Stimulated activated CD8-positive, alpha-beta memory T cell treated with anti-CD3 and anti-CD28 coated beads, Interleukin-12 subunit alpha, Interleukin-12 subunit beta, amount 100 ng/mL, for 24 hours (primary cell): ENCODE measurements at regions not wholly inside any gene's neighbourhood (a gene's known extent, or its start where the extent isn't known, plus 50 kb on each side); places are given as distances from the start of the nearest gene placed in this dataset.

Experiments
- DNase-seq: peaks from one replicate; pipeline ENCODE4 v3.0.0-alpha.2; 2020; ENCODE audit errors: extremely low read depth

DNA sequence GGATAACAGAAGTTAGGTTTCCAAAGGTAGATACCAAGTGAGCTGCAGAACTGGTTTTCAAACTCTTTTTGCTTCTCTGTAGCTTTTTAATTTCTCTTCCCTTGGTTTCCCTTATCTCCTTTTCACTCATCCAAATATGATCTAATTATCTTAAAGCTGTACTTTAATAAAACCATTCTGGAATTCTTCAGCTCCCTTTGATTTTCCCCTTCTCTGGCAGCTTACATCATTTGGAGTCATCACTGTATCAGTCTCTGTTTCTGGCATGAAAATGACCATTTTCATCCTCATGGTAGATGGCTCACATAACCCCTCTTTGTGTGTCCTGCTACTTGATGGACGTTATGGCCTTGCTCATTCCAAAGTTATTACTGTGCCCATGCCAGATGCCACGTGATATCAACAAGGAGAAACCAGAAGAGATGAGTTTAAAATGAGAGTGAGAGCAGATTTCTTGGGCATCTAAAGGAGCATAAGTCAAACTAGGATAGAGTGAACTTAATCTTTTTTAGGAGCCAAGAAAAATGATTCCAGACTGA, 620.2 kb downstream of the QKI start:
- no peak for DNase-seq

DNA sequence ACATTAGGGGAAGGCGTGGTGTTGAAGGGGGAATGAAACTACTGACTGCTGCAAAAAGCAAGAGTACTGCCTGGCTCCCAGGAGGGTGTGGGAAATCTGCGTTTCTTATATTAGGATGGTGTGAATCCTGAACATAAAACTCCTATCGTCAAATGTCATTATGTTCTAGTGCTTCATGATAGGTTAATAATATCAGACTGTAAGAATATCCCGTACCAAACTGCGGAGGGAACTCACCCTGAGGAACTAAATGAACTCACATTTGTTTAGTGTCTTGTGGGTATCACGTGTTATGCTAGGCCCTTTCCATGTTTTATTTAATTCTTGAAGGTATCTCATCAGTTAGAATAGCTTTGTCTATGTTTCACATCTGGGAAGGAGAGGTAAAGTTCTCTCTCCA, 610.7 kb downstream of the QKI start:
- no peak for DNase-seq

- no peak for DNase-seq
Measured at GRCh38 chr6:164023535-164023934, 609.0 kb downstream of the QKI start.

GRCh38 chr6:164022632-164023031, 608.1 kb downstream of the QKI start:
- DNase-seq = no peak

DNA sequence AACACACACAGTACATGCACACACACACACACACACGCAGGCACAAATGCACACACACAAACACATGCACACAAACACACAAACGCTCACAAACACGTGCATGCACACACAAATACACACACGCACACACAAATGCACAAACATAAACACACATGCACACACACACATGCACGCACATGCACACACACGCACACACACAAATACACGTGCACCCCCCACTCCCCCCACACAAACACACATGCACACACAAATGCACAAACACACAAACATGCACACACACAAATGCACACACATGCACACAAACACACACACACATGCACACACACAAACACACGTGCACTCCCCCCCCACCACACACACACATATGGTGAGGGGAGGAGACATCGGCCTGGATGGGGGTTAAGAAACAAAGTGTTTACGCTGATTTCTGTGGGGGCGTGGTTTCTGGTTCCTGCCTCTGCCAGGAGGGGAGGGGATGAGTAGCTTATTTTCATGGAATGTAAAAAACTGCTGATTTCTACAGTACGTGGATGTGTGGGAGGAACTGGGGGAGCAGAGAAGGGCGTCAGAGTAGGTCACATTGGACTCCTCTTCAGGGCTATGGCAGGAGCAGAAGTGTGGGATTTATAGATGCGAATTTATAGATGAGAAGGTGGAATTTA, 607.2 kb downstream of the QKI start:
- DNase-seq = no peak

DNA sequence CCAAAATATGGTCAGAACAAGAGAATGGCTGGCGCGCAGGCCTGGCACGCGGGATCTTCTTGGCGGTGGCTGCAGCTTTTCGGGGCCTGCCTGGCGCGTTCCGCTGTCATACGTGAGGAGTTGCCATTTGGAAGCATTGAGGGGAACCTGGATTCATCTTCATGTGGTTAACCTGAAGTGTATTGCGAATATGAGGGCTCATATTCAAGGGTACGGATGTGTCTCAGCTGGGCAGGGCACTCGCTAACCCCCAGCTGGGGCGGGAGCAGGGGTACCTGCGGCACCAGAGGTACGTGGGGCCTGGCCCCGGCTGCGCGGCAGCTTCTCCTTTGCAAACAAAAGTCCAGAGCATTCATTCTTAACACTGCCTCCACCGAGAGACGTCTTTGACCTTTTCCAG, 605.6 kb downstream of the QKI start:
- DNase-seq = no peak

GRCh38 chr6:164018133-164018532, 603.6 kb downstream of the QKI start:
- no peak for DNase-seq

DNA sequence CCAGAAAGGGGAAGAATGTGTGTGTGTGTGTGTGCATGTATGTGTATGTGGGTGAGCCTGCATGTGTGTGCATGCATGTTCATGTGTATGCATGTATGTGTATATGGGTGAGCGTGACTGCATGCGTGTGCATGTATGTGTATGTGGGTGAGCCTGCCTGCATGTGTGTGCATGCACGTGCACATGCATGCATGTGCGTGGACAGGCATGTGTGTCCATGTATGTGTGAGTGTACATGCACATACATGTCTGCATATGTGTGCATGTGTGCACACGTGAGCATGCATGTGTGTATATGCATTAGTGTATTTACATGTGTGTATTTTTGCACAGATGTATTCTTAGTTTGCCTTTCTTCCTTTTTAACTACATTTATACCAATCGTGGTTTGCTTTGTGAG, 601.5 kb downstream of the QKI start:
- DNase-seq = no peak

- DNase-seq = no peak
Measured at GRCh38 chr6:164015088-164015484, 600.6 kb downstream of the QKI start.

- no peak for DNase-seq
Measured at GRCh38 chr6:164014346-164015087, 600.0 kb downstream of the QKI start.

GRCh38 chr6:164013480-164014208, 599.1 kb downstream of the QKI start:
- no peak for DNase-seq

DNA sequence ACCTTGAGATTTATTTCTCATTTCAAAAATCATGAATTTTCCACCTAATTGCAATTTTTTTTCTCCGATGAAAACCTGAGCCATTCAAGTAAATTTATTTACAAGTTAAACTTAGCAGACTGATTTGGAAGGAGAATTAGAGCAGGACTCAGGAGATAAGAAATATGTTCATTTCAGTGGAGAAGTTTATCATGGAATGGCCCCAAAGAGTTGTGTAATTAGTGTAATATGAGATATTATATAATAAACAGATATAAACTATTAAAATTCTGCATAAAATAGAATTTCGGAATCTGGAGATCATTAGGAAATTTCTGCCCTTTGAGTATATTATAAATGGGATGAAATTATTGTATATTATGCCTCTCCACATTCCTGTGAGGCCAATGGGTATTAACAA, 596.8 kb downstream of the QKI start:
- DNase-seq = no peak

- DNase-seq = no peak
Measured at GRCh38 chr6:164010441-164011103, 596.1 kb downstream of the QKI start.

DNA sequence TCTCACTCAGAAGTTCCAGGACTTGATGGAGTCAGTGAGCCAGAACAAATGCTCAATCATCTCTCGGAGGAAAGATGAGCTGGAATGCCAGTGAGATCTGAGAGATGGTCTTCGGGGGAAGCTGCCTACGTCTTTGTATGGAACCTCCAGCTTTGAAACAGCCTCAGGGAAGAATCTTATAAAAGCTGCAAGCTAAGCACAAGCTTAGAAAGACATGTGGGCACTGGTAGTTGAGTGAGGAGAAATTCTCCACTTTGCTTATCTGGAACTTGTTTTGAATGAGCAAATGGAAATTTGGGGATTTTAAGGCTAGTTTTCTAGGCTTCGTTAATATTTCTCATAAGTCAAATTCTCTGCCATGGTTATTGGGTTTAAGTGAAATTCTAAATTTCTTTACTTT, 594.4 kb downstream of the QKI start:
- no peak for DNase-seq

GRCh38 chr6:164007881-164008280, 593.4 kb downstream of the QKI start:
- DNase-seq = no peak

- no peak for DNase-seq
Measured at GRCh38 chr6:164006459-164006858, 591.9 kb downstream of the QKI start.

GRCh38 chr6:164005004-164005711, 590.6 kb downstream of the QKI start:
- no peak for DNase-seq

DNA sequence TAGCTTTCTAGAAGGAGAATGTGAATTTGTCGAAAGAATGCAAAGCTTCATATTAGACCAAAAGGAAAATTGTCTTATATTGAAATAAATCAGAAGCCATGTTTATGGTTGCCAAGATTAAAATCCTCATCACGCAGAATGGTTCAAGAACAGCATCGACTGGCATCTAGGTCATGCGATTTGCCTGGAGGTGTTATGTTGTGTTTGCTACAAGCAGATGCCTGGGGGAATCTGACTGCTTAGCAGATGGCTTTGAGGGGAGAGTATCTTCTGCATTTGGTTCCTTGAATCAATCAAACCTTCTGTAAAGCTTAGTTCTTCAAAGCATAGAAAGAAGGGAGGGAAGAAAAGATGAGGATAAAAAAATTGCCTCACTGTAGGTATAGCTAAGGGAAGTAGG, 585.8 kb downstream of the QKI start:
- no peak for DNase-seq

GRCh38 chr6:163999475-164000125, 585.1 kb downstream of the QKI start:
- DNase-seq = no peak

DNA sequence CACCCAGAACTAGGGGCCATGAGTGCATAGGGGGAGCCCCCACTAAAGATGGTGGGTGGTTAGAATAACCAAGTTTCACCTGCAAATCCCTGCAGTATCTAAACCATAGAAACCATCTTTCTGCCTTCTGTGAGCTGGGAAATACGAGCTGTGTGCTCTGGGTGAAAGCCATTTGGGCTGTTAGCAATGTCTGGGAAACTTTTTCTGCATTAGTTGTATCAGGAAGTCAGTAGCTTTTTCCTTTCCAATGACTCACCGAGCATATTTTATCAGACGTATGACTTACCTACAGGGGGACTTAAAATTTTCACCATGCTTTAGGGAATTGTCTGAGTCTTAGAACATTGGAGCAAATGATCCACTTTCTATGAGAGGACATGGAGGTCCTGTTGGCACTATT, 584.0 kb downstream of the QKI start:
- no peak for DNase-seq

GRCh38 chr6:163996491-163996890, 582.0 kb downstream of the QKI start:
- no peak for DNase-seq
